ENCODE measurements at regions not wholly inside any gene's neighbourhood (a gene's known extent, or its start where the extent isn't known, plus 50 kb on each side); places are given as distances from the start of the nearest gene placed in this dataset.

DNA sequence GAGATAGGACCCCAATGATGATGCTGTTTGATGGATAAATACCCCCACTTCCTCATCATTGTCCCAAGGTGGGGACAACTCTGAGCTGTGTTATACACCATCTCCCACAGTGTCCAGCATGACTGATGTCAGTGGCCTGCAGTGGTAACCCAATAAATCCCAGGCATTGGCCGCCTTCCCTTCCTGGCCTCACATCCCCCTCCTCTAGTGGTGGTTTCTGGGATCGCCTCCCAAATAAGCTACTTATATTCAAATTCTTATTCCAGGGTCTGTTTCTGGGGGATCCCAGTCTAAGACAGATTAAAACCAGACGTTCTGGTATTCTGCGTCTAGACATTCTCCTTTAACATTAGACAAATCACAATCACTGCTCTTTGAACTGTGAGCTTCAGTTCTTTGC is 90.6 kb downstream of the SCP2D1 start:
- TF ChIP-seq, protein P1, sequence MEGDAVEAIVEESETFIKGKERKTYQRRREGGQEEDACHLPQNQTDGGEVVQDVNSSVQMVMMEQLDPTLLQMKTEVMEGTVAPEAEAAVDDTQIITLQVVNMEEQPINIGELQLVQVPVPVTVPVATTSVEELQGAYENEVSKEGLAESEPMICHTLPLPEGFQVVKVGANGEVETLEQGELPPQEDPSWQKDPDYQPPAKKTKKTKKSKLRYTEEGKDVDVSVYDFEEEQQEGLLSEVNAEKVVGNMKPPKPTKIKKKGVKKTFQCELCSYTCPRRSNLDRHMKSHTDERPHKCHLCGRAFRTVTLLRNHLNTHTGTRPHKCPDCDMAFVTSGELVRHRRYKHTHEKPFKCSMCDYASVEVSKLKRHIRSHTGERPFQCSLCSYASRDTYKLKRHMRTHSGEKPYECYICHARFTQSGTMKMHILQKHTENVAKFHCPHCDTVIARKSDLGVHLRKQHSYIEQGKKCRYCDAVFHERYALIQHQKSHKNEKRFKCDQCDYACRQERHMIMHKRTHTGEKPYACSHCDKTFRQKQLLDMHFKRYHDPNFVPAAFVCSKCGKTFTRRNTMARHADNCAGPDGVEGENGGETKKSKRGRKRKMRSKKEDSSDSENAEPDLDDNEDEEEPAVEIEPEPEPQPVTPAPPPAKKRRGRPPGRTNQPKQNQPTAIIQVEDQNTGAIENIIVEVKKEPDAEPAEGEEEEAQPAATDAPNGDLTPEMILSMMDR (IDR thresholded peaks at IDR 0.05): no peak
- no peak for TF ChIP-seq POLR2AphosphoS5 (IDR thresholded peaks at IDR 0.05)

Data from breast epithelium (tissue), 3 donors.